SK-N-MC (cell line): ENCODE measurements at regions not wholly inside any gene's neighbourhood (a gene's known extent, or its start where the extent isn't known, plus 50 kb on each side); places are given as distances from the start of the nearest gene placed in this dataset.

Experiments
- DNase-seq: peaks from one replicate; pipeline ENCODE4 v3.0.0-alpha.2; 2011; ENCODE audit warnings: low read depth, low spot score
- H3K27ac ChIP-seq: fragments of 200-600 bp; sonication (generic); 2 replicates; pipeline ENCODE4 v1.5.1; 2016; ENCODE audit warnings: mixed run types
- H3K36me3 ChIP-seq: fragments of 200-600 bp; sonication (generic); 2 replicates; pipeline ENCODE4 v1.6.1; 2017; ENCODE audit warnings: antibody characterized with exemption, low read length, mixed read lengths; ENCODE audit not compliant: insufficient read depth
- H3K4me3 ChIP-seq: fragments of 200-600 bp; sonication (generic); 2 replicates; pipeline ENCODE4 v1.5.1; 2016
- H3K9ac ChIP-seq: fragments of 200-600 bp; sonication (generic); 2 replicates; pipeline ENCODE4 v1.8.0; 2017; ENCODE audit warnings: mixed run types, mixed read lengths; ENCODE audit not compliant: insufficient read length
- H3K9me3 ChIP-seq: fragments of 200-600 bp; sonication (generic); 2 replicates; pipeline ENCODE4 v1.6.1; 2017; ENCODE audit warnings: low read depth, mild to moderate bottlenecking, antibody characterized with exemption, low read length, moderate library complexity, mixed read lengths
- EZH2 ChIP-seq: fragments of 200-600 bp; sonication (generic); IDR thresholded peaks from one replicate; pipeline ENCODE4 v1.6.1; 2017; ENCODE audit warnings: antibody characterized with exemption
- FOXP2 ChIP-seq: optimal IDR thresholded peaks from 2 replicates; pipeline ENCODE3; 2011; ENCODE audit warnings: mild to moderate bottlenecking, moderate library complexity; ENCODE audit not compliant: insufficient read depth; ENCODE audit errors: extremely low read length, control extremely low read depth
- POLR2AphosphoS5 ChIP-seq: IDR thresholded peaks from 2 replicates; pipeline ENCODE4 v1.6.1; 2012; ENCODE audit warnings: mild to moderate bottlenecking, low read depth, low read length, borderline replicate concordance

- H3K4me3 ChIP-seq = peak overlapping the region; percentile 46
- DNase-seq = peak; percentile 39
Measured at GRCh38 chr4:126081336-126081735, 766.6 kb downstream of the FAT4 start.

DNA sequence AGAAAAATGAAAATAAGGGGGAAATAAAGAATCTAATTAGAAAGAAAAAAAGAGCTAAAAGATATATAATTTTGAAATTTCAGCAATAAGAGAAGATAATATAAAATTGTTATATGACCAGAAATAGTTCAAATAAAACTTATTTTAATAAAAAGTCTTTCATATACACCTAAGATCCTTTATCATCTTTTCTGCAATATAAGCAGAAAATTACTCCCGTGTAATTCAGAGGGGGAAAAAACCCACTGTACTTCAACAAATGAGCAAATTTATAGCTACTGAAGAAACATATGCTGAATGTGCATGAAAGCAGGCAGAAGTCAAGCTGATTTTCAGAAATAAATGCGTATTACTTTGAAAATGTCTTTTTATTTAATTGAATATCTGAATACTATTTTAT lies 771.3 kb downstream of the FAT4 start:
- no peaks in the 10 kb centered on the region for H3K36me3 ChIP-seq
- no peak for DNase-seq
- peaks cover 3% of the 10 kb centered on the region; the same call in 1 of the 2 replicates for H3K9me3 ChIP-seq
- TF ChIP-seq EZH2 (no peak), POLR2AphosphoS5 (no peak), FOXP2 (no peak)
- H3K4me3 ChIP-seq = no peak overlapping the region
- no peak overlapping the region for H3K27ac ChIP-seq
- no peak overlapping the region for H3K9ac ChIP-seq

More at GRCh38 chr4:126081336-126081735, 766.6 kb downstream of the FAT4 start:
- H3K36me3 ChIP-seq = no peaks in the 10 kb centered on the region
- H3K9me3 ChIP-seq = peaks cover 3% of the 10 kb centered on the region; the same call in 1 of the 2 replicates
- no peak for TF ChIP-seq EZH2
- TF ChIP-seq POLR2AphosphoS5 = no peak
- no peak for TF ChIP-seq FOXP2
- no peak overlapping the region for H3K9ac ChIP-seq
- H3K27ac ChIP-seq = peak overlapping the region; percentile 86

GRCh38 chr4:126087101-126087500 lies 772.3 kb downstream of the FAT4 start:
- no peaks in the 10 kb centered on the region for H3K36me3 ChIP-seq
- TF ChIP-seq POLR2AphosphoS5 = no peak
- no peak for TF ChIP-seq FOXP2
- no peak overlapping the region for H3K27ac ChIP-seq
- H3K9ac ChIP-seq = no peak overlapping the region
- no peak for DNase-seq
- no peak overlapping the region for H3K4me3 ChIP-seq
- H3K9me3 ChIP-seq = peaks cover 3% of the 10 kb centered on the region; the same call in 1 of the 2 replicates

DNA sequence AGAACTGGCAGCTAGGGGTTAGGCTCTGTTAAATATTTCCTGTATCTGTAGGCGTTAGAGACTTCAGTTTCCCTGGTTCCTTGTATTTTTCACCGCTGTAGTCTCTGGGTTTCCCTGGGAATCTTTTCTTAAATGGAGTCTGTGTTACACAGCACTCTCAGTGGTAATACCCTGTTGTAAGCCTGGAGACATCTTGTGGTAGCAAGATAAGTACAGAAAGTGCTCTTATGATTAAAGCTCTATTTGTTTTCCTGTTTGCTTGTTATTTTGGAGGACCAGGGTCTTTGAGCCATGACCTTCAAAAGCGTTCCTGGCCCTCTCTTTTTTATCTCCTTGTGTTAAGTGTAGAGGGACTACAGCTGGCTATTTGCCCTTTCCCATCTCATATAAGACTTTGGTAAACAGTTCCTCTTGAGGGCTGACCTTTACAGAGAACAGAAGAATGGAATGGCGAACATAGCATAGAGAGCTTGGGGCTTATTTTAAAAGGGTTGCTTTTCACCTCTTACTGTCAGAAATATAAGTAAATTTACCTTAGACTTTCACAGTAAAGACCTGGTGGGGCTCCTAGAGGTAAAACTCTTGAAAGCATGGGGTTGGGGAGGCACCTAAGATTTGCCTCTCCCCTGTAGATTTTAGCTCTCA lies 782.5 kb downstream of the FAT4 start:
- Histone ChIP-seq H3K9ac (no peak overlapping the region), H3K27ac (no peak overlapping the region), H3K36me3 (no peaks in the 10 kb centered on the region; the same call in 1 of the 2 replicates), H3K9me3 (no peaks in the 10 kb centered on the region; the same call in 1 of the 2 replicates), H3K4me3 (no peak overlapping the region)
- TF ChIP-seq FOXP2 (no peak), POLR2AphosphoS5 (no peak), EZH2 (no peak)
- DNase-seq = no peak

DNA sequence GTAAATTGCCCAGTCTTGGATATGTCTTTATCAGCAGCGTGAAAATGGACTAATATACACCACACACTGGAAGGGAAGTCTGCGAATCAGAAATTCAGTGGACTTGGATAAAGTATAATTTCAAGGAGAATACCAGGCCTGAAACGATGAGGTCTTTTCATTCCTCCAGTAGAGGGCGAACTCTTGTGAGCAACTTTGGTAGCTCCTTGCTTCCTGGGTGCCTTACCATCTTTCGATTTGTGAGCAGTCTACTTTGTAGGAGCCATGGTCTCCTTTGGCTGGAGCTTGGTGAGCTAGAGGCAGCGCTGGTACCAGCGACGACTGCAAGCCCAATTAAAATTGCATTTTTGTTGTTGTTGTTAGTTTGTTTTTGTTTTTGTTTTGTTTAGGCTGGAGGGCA lies 791.9 kb downstream of the FAT4 start:
- Histone ChIP-seq H3K4me3 (no peak overlapping the region), H3K9ac (no peak overlapping the region), H3K36me3 (no peaks in the 10 kb centered on the region), H3K27ac (no peak overlapping the region), H3K9me3 (no peaks in the 10 kb centered on the region; the same call in 1 of the 2 replicates)
- TF ChIP-seq FOXP2 = no peak
- no peak for TF ChIP-seq POLR2AphosphoS5
- no peak for TF ChIP-seq EZH2
- no peak for DNase-seq

DNA sequence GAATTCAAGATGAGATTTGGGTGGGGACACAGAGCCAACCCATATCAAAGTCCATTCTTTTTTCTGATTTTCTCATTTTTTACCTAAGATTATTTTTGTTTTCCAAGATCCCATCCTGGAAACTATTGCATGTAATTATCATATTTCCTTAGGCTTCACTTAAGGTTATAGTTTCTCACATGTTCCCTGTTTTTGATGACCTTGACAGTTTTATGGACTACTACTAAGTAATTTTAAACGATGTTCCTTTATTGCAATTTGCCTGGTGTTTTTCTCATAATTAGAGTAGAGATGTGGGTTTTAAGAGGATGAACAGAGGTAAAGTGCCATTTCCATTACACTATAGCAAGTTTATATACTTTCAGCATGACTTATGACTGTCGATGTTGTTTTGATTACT lies 795.1 kb downstream of the FAT4 start:
- Histone ChIP-seq H3K27ac (no peak overlapping the region), H3K36me3 (no peaks in the 10 kb centered on the region), H3K9ac (no peak overlapping the region), H3K4me3 (no peak overlapping the region), H3K9me3 (0 out of 2 replicates have a peak, but pooled peaks cover 3% of the 10 kb centered on the region)
- TF ChIP-seq EZH2 (no peak), POLR2AphosphoS5 (no peak), FOXP2 (no peak)
- no peak for DNase-seq

GRCh38 chr4:126113058-126113457 lies 798.3 kb downstream of the FAT4 start:
- TF ChIP-seq POLR2AphosphoS5 = no peak
- no peak for TF ChIP-seq EZH2
- no peak for TF ChIP-seq FOXP2
- Histone ChIP-seq H3K36me3 (no peaks in the 10 kb centered on the region), H3K9ac (no peak overlapping the region), H3K4me3 (no peak overlapping the region), H3K27ac (no peak overlapping the region), H3K9me3 (peaks cover 3% of the 10 kb centered on the region; the same call in 1 of the 2 replicates)
- DNase-seq = no peak

DNA sequence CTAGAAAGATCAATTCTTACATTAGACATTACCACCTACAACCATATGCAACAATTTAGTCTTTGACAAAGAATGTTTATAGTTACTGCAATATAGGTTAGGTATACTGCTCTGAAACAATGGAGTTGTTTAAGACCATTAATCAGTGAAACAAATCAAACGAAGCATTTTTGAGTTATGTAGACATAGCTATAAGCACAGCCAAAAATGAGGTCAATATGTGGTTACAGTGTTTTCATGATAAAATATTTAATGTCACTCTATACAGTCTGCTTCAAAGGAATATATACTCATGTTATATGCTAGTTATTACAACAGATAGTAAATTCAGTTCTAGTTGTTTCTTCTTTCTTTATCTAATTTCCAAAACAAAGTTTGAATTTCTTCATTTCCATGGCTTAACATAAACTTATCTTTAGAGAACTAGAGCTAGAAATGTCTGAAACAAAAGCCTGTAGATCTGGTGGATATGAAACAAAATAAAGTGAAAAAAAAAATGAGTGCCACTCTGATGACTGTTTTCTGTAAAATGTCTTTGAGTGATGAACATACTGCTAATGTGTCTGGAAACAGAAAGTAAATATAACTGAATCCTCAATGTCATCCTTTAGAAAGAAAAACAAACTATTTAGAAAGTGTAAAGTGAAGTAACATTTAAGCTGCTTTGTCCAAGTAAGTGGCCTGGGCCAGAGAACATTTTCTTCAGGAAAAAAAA lies 809.0 kb downstream of the FAT4 start:
- Histone ChIP-seq H3K36me3 (no peaks in the 10 kb centered on the region), H3K4me3 (no peak overlapping the region), H3K27ac (no peak overlapping the region), H3K9me3 (peaks cover 6% of the 10 kb centered on the region; the same call in 1 of the 2 replicates), H3K9ac (no peak overlapping the region)
- TF ChIP-seq FOXP2 = no peak
- no peak for TF ChIP-seq POLR2AphosphoS5
- TF ChIP-seq EZH2 = no peak
- DNase-seq = no peak
